MM.1S (cell line): ENCODE measurements at regions not wholly inside any gene's neighbourhood (a gene's known extent, or its start where the extent isn't known, plus 50 kb on each side); places are given as distances from the start of the nearest gene placed in this dataset.

Experiments used
- CTCF ChIP-seq: fragments of 300-600 bp; sonication (generic); IDR thresholded peaks from 2 replicates; pipeline ENCODE4 v1.5.1; 2016; ENCODE audit warnings: antibody characterized with exemption, low read length, mixed read lengths
- EZH2 ChIP-seq: fragments of 300-600 bp; sonication (generic); optimal IDR thresholded peaks from 2 replicates; pipeline ENCODE3; 2017; ENCODE audit warnings: low read depth, mild to moderate bottlenecking, antibody characterized with exemption, low read length, mixed read lengths

GRCh38 chr10:2701802-2702201 is 365.5 kb upstream of the PFKP start:
- TF ChIP-seq CTCF: no peak
- no peak for TF ChIP-seq EZH2
